HepG2 (cell line): ENCODE measurements at regions not wholly inside any gene's neighbourhood (a gene's known extent, or its start where the extent isn't known, plus 50 kb on each side); places are given as distances from the start of the nearest gene placed in this dataset.
A peak's percentile ranks its signal among the peaks of the same experiment; 100 is the strongest.
"Not testable (repeated sequence)": the region's sequence is repeated elsewhere in the genome, so short reads cannot be mapped to it uniquely, and the experiment has no call there.

Experiments used
- ATAC-seq: fragments of 200-7000 bp; cut with Tn5 transposase; 3 replicates; pipeline ENCODE4 v1.9.1; 2020; ENCODE audit warnings: mild to moderate bottlenecking, moderate library complexity
- BruUV-seq: library from RNA; stranded (reverse); fragments of 400-500 nt; replicated peaks from 2 replicates; lab custom pipeline; 2021; lab: Mats Ljungman, UMichigan
- CTCF ChIA-PET: fragments of 300-600 bp; formaldehyde crosslinking; extraction: SDS; loops from one replicate; lab custom pipeline; 2021; ENCODE audit warnings: low total read pairs, inconsistent platforms, low intra/inter-chr PET ratio; lab: Yijun Ruan, JAX
- POLR2A ChIA-PET: fragments of 350-600 bp; sonication (Branson Sonifier 250); formaldehyde crosslinking; loops from one replicate; lab custom pipeline; 2020; ENCODE audit warnings: antibody characterized with exemption, inconsistent platforms; lab: Yijun Ruan, JAX
- DNase-seq: peaks from one replicate; pipeline ENCODE4 v3.0.0-alpha.2; 2015; ENCODE audit warnings: low spot score
- FAIRE-seq: peaks from 3 replicates; lab custom pipeline; 2011; peaks lifted over from hg19 to GRCh38; lab: Jason Lieb, UNC
- H2AFZ ChIP-seq: one replicate; pipeline ENCODE4 v1.6.1; 2011; ENCODE audit warnings: low read length, inconsistent platforms
- H3K27ac ChIP-seq: fragments of 300-600 bp; 3 replicates; pipeline ENCODE4 v1.8.0; 2011; ENCODE audit warnings: mixed run types, mild to moderate bottlenecking, mixed read lengths, low read length, inconsistent platforms; ENCODE audit not compliant: insufficient read depth; ENCODE audit errors: extremely low read length
- H3K27me3 ChIP-seq, 2 experiments: fragments of 200-600 bp in 1 of 2; 2 replicates in 1 of 2; 3 replicates in 1 of 2; pipeline versions ENCODE4 v1.6.0 to v1.8.0; 2011; ENCODE audit warnings: low read length in 2 of 2, mild to moderate bottlenecking in 2 of 2, moderate library complexity in 2 of 2, inconsistent platforms in 1 of 2; ENCODE audit not compliant: insufficient read depth in 2 of 2, control insufficient read depth in 1 of 2
- H3K36me3 ChIP-seq, 2 experiments: fragments of 200-600 bp in 1 of 2; replicated peaks in 1 of 2; 2 replicates in 1 of 2; 3 replicates in 1 of 2; pipeline versions ENCODE4 v1.5.1 to v1.8.0; 2011; ENCODE audit warnings: low read length in 2 of 2, inconsistent platforms in 1 of 2; ENCODE audit not compliant: insufficient read depth in 2 of 2, control insufficient read depth in 1 of 2
- H3K4me1 ChIP-seq: 2 replicates; pipeline ENCODE4 v1.5.1; 2012; ENCODE audit warnings: low read length, inconsistent platforms; ENCODE audit not compliant: insufficient read depth
- H3K4me2 ChIP-seq: 2 replicates; pipeline ENCODE4 v1.6.0; 2011; ENCODE audit warnings: low read depth, low read length, inconsistent platforms
- H3K4me3 ChIP-seq, 3 experiments: fragments of 200-600 bp in 1 of 3; sonication (generic), shearing (Covaris generic) in 1 of 3; replicated peaks in 1 of 3; 2 replicates each; pipeline ENCODE4 v1.5.1; 2011 to 2016; ENCODE audit warnings: low read length in 3 of 3, inconsistent platforms in 2 of 3, low read depth in 2 of 3, mild to moderate bottlenecking in 2 of 3, control low read depth in 1 of 3, mixed read lengths in 1 of 3; ENCODE audit not compliant: insufficient read depth in 1 of 3
- H3K79me2 ChIP-seq: one replicate; pipeline ENCODE4 v1.6.1; 2011; ENCODE audit warnings: low read length, inconsistent platforms; ENCODE audit not compliant: insufficient read depth
- H3K9ac ChIP-seq: 2 replicates; pipeline ENCODE4 v1.6.0; 2011; ENCODE audit warnings: mild to moderate bottlenecking, low read depth, low read length, inconsistent platforms; ENCODE audit not compliant: insufficient read depth
- H3K9me3 ChIP-seq: 2 replicates; pipeline ENCODE4 v1.5.1; 2012; ENCODE audit warnings: mild to moderate bottlenecking, low read length
- H4K20me1 ChIP-seq: 2 replicates; pipeline ENCODE4 v1.6.0; 2011; ENCODE audit warnings: inconsistent platforms, mild to moderate bottlenecking, low read length, moderate library complexity; ENCODE audit not compliant: insufficient read depth
- HDAC1 ChIP-seq: sonication (generic); formaldehyde crosslinking; IDR thresholded peaks from 2 replicates; pipeline ENCODE4 v1.5.1; 2020; ENCODE audit warnings: mild to moderate bottlenecking, missing genetic modification reagents
- RAD51 ChIP-seq: fragments of 450-650 bp; IDR thresholded peaks from 2 replicates; pipeline ENCODE4 v1.6.1; 2016; ENCODE audit warnings: borderline replicate concordance
- RARG ChIP-seq: sonication (generic); formaldehyde crosslinking; IDR thresholded peaks from 2 replicates; pipeline ENCODE4 v1.4.0; 2020; ENCODE audit warnings: low read depth, mild to moderate bottlenecking, missing genetic modification reagents
- WGBS: methylation state at CpG from one replicate; pipeline ENCODE4 v1.1.6; 2017; ENCODE audit warnings: low lambda C conversion rate; 5-methylcytosine and 5-hydroxymethylcytosine counted together
- in situ Hi-C: cut with HindIII; loops from 2 replicates; pipeline ENCODE4 v1.10.0; 2017; ENCODE audit warnings: low pct_unique_long_range_greater_than_20kb; ENCODE audit not compliant: extremely low pct_ligation_motif_present
- intact Hi-C: fragments of 100-400 bp; cut with micrococcal nuclease; formaldehyde crosslinking; loops from one replicate; pipeline ENCODE4 v1.10.0; 2022; ENCODE audit not compliant: unreplicated experiment
- TF ChIP-seq, protein P1 (sequence below): IDR thresholded peaks from 2 replicates; pipeline ENCODE4 v1.6.1; 2012; ENCODE audit warnings: low read length, improper control_type of control experiment
- TF ChIP-seq, protein P2 (sequence below): sonication (generic); formaldehyde crosslinking; IDR thresholded peaks from 2 replicates; pipeline ENCODE4 v1.8.1; 2023; ENCODE audit warnings: missing genetic modification reagents, mild to moderate bottlenecking, borderline replicate concordance
- TF ChIP-seq, protein P3 (sequence below): conservative IDR thresholded peaks from 2 replicates; pipeline ENCODE4 v1.6.1; 2018; ENCODE audit warnings: missing genetic modification reagents

DNA sequence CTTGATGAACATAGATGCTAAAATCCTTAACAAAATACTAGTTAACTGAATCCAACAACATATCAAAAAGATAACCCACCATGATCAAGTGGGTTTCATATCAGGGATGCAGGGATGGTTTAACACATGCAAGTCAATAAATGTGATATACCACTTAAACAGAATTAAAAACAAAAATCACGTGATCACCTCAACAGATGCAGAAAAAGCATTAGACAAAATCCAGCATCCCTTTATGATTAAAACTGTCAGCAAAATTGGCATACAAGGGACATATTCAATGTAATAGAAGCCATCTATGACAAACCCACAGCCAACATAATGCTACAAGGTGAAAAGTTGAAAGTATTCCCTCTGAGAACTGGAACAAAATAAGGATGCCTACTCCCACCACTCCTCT lies 124.7 kb upstream of the SOX21 start:
- H3K36me3 ChIP-seq, H3K4me3 ChIP-seq, H2AFZ ChIP-seq, in situ Hi-C loops, H3K79me2 ChIP-seq, H3K9me3 ChIP-seq, BruUV-seq, H3K4me2 ChIP-seq, intact Hi-C loops, H3K27ac ChIP-seq, ATAC-seq, H4K20me1 ChIP-seq, POLR2A ChIA-PET, CTCF ChIA-PET, H3K4me1 ChIP-seq, FAIRE-seq, DNase-seq, H3K9ac ChIP-seq: not testable (repeated sequence)
- WGBS = 4% methylated on average over 1 of the region's 1 CpG
- peaks cover 0 to 26% of the 10 kb centered on the region in 2 experiments; a peak in 3 of 5 replicates for H3K27me3 ChIP-seq
- TF ChIP-seq RAD51 = peak; percentile 67

DNA sequence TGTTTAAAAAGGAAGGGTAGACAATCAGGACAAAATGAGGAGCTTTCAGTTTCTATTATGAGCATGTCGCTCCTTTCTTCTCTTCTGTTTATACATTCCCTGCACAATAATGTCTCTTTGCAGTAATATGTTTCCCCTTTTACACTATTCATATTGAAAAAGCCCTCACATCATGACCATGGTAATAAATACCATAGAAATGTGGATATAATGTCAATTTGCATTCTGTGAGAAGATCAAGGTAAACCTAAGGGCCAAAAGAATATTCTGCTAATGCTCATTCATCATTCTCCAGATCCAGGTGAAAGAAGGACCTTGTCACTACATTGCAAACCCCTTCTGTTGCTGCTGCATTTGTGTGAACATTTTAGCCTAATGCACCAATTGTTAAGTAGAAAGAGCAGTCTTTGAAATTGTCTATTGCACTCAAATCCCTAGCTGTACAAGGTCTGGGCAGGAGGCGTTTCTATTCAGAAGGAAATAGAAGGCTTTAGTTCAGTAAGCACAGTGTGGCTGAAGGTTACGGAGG lies 117.6 kb upstream of the SOX21 start:
- Histone ChIP-seq H3K9me3 (no peaks in the 10 kb centered on the region), H4K20me1 (no peaks in the 10 kb centered on the region), H3K9ac (no peak overlapping the region), H3K4me3 (no peak overlapping the region), H3K27me3 (peaks cover 0 to 44% of the 10 kb centered on the region in 2 experiments; a peak in 3 of 5 replicates), H3K4me1 (no peaks in the 10 kb centered on the region), H2AFZ (no peak overlapping the region), H3K4me2 (no peak overlapping the region), H3K79me2 (no peaks in the 10 kb centered on the region), H3K27ac (no peak overlapping the region), H3K36me3 (no peaks in the 10 kb centered on the region)
- in situ Hi-C loops = no loop called here
- intact Hi-C loops = no loop called here
- ChIA-PET POLR2A (no interaction called here), CTCF (no interaction called here)
- DNase-seq (no peak), FAIRE-seq (no peak), ATAC-seq (no peak)
- BruUV-seq = no TSS peak
- 9% methylated on average over 3 of the region's 3 CpGs for WGBS
- TF ChIP-seq, protein P1, sequence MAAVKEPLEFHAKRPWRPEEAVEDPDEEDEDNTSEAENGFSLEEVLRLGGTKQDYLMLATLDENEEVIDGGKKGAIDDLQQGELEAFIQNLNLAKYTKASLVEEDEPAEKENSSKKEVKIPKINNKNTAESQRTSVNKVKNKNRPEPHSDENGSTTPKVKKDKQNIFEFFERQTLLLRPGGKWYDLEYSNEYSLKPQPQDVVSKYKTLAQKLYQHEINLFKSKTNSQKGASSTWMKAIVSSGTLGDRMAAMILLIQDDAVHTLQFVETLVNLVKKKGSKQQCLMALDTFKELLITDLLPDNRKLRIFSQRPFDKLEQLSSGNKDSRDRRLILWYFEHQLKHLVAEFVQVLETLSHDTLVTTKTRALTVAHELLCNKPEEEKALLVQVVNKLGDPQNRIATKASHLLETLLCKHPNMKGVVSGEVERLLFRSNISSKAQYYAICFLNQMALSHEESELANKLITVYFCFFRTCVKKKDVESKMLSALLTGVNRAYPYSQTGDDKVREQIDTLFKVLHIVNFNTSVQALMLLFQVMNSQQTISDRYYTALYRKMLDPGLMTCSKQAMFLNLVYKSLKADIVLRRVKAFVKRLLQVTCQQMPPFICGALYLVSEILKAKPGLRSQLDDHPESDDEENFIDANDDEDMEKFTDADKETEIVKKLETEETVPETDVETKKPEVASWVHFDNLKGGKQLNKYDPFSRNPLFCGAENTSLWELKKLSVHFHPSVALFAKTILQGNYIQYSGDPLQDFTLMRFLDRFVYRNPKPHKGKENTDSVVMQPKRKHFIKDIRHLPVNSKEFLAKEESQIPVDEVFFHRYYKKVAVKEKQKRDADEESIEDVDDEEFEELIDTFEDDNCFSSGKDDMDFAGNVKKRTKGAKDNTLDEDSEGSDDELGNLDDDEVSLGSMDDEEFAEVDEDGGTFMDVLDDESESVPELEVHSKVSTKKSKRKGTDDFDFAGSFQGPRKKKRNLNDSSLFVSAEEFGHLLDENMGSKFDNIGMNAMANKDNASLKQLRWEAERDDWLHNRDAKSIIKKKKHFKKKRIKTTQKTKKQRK = no peak
- TF ChIP-seq HDAC1 (CRISPR knock-in tag) (no peak), RARG (CRISPR knock-in tag) (no peak)
- TF ChIP-seq, protein P2, sequence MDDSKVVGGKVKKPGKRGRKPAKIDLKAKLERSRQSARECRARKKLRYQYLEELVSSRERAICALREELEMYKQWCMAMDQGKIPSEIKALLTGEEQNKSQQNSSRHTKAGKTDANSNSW (CRISPR knock-in tag) = no peak
- TF ChIP-seq, protein P3, sequence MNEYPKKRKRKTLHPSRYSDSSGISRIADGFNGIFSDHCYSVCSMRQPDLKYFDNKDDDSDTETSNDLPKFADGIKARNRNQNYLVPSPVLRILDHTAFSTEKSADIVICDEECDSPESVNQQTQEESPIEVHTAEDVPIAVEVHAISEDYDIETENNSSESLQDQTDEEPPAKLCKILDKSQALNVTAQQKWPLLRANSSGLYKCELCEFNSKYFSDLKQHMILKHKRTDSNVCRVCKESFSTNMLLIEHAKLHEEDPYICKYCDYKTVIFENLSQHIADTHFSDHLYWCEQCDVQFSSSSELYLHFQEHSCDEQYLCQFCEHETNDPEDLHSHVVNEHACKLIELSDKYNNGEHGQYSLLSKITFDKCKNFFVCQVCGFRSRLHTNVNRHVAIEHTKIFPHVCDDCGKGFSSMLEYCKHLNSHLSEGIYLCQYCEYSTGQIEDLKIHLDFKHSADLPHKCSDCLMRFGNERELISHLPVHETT (CRISPR knock-in tag) = no peak
